ENCODE measurements at regions not wholly inside any gene's neighbourhood (a gene's known extent, or its start where the extent isn't known, plus 50 kb on each side); places are given as distances from the start of the nearest gene placed in this dataset.
"Not testable (repeated sequence)": the region's sequence is repeated elsewhere in the genome, so short reads cannot be mapped to it uniquely, and the experiment has no call there.

DNA sequence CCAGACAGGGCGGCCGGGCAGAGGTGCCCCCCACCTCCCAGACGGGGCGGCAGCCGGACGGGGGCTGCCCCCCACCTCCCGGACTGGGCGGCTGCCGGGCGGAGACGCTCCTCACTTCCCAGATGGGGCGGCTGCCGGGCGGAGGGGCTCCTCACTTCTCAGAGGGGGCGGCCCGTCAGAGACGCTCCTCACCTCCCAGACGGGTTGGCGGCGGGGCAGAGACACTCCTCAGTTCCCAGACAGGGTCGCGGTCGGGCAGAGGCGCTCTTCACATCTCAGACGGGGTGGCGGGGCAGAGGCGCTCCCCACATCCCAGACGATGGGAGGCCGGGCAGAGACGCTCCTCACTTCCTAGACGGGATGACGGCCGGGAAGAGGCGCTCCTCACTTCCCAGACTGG, 68.5 kb upstream of the GPC4 start:
- H3K27me3 ChIP-seq; H3K36me3 ChIP-seq; DNase-seq; intact Hi-C loops (cut with DNase I; ENCODE audit: low total_unique reads); H3K4me1 ChIP-seq; H3K4me3 ChIP-seq; H3K9me3 ChIP-seq; H3K27ac ChIP-seq: not testable (repeated sequence)

- intact Hi-C loops (cut with DNase I; ENCODE audit: low total_unique reads) = no loop called here
- H3K9me3 ChIP-seq = no peaks in the 10 kb centered on the region
- no peaks in the 10 kb centered on the region for H3K4me1 ChIP-seq
- no peaks in the 10 kb centered on the region for H3K36me3 ChIP-seq
- no peak overlapping the region for H3K4me3 ChIP-seq
- no peak overlapping the region for H3K27ac ChIP-seq
- TF ChIP-seq CTCF (IDR thresholded peaks at IDR 0.05) = no peak
- no peak for TF ChIP-seq POLR2A (IDR thresholded peaks at IDR 0.05)
- DNase-seq = peak in 1 of 2 donors; percentile 40
- H3K27me3 ChIP-seq = no peaks in the 10 kb centered on the region
These were observed 67.0 kb upstream of the GPC4 start for GRCh38 chrX:133482056-133482952.

DNA sequence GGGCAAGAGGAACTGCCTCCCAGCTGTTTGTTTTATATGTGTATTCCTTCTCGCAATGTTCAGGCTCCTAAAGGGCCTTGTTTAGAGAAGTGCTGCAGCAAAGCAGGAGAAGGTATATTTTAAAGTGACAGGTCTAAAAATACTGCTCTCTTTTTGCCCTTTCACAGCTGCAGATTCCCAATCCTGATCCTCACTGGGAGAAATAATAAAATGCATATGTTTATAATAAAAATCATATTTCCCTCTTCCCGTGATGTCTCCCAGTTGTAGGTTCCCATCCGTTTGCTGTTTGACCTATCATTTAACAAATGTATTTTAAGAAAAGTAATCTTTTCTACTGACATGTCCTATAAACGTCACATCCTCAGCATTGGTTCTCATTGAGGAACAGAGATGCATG, 62.7 kb upstream of the GPC4 start:
- DNase-seq = no peak
- Histone ChIP-seq H3K4me3 (no peak overlapping the region), H3K36me3 (no peaks in the 10 kb centered on the region), H3K4me1 (no peaks in the 10 kb centered on the region), H3K27ac (peak overlapping the region in 1 of 2 donors; percentile 11), H3K27me3 (no peaks in the 10 kb centered on the region), H3K9me3 (no peaks in the 10 kb centered on the region)
- no peak for TF ChIP-seq CTCF (IDR thresholded peaks at IDR 0.05)
- TF ChIP-seq POLR2A (IDR thresholded peaks at IDR 0.05) = no peak
- intact Hi-C loops (cut with DNase I; ENCODE audit: low total_unique reads) = no loop called here

- TF ChIP-seq CTCF (IDR thresholded peaks at IDR 0.05) (no peak), POLR2A (IDR thresholded peaks at IDR 0.05) (no peak)
- Histone ChIP-seq H3K4me3 (no peak overlapping the region), H3K4me1 (no peaks in the 10 kb centered on the region), H3K27ac (peak overlapping the region in 1 of 2 donors; percentile 34), H3K27me3 (no peaks in the 10 kb centered on the region), H3K36me3 (no peaks in the 10 kb centered on the region), H3K9me3 (no peaks in the 10 kb centered on the region)
- intact Hi-C loops (cut with DNase I; ENCODE audit: low total_unique reads) = no loop called here
- no peak for DNase-seq
These were observed 60.7 kb upstream of the GPC4 start for GRCh38 chrX:133475953-133476352.

DNA sequence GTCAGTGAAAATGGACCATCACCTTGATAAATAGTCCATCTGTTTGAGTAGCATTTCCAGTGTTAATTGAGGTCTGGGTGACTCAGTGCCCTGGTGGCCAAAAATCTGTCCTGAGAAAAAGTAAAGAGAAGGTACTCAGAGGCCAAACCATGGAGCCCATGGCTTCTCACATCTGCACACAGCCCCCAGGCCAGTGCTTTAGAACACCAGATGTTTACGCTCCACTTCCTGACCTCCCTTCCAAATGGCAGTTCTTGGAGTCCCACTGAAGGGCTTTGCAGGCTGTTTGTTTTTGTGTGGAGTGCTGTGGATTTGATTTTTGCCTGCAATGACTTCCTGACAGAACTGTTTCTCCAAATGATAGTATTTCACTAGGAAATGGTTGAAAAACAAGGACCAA, 60.2 kb upstream of the GPC4 start:
- intact Hi-C loops (cut with DNase I; ENCODE audit: low total_unique reads) = no loop called here
- H3K9me3 ChIP-seq = no peaks in the 10 kb centered on the region
- peak in 1 of 4 experiments; percentile 6 for TF ChIP-seq CTCF (IDR thresholded peaks at IDR 0.05)
- no peak for TF ChIP-seq POLR2A (IDR thresholded peaks at IDR 0.05)

More for the DNA sequence above, 60.2 kb upstream of the GPC4 start:
- peak; percentile 40 to 51 for DNase-seq
- no peak overlapping the region for H3K4me3 ChIP-seq
- H3K27me3 ChIP-seq = no peaks in the 10 kb centered on the region
- H3K27ac ChIP-seq = peak overlapping the region in 1 of 2 donors; percentile 34
- H3K36me3 ChIP-seq = no peaks in the 10 kb centered on the region
- H3K4me1 ChIP-seq = no peaks in the 10 kb centered on the region

Data from uterus (tissue), 3 donors.